ENCODE measurements at regions not wholly inside any gene's neighbourhood (a gene's known extent, or its start where the extent isn't known, plus 50 kb on each side); places are given as distances from the start of the nearest gene placed in this dataset.

DNA sequence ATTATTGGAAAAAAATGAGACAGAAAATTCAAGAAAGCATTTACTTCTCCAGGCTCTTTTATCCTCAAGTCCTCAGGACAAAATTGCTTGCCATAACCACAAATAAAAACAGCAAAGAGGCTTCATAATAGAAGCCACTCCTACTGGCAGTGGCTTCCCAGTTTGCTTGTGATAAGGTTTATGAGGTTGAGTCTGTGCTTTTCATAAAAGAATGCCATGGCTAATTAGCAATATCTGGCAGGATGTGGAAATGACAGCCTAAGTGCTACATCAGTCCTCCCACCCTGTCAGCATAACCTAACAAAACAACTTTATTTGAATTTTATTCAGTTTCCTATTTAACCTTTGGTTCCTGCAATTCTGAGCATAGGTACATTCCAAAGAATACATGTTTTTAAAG lies 80.9 kb upstream of the HTR1E start:
- TF ChIP-seq ETV6 (CRISPR knock-in tag; conservative IDR thresholded peaks at IDR 0.05): no peak
- no peak for TF ChIP-seq POLR2AphosphoS5 (IDR thresholded peaks at IDR 0.05; ENCODE audit: low read depth, low read length)
- TF ChIP-seq, protein P1, sequence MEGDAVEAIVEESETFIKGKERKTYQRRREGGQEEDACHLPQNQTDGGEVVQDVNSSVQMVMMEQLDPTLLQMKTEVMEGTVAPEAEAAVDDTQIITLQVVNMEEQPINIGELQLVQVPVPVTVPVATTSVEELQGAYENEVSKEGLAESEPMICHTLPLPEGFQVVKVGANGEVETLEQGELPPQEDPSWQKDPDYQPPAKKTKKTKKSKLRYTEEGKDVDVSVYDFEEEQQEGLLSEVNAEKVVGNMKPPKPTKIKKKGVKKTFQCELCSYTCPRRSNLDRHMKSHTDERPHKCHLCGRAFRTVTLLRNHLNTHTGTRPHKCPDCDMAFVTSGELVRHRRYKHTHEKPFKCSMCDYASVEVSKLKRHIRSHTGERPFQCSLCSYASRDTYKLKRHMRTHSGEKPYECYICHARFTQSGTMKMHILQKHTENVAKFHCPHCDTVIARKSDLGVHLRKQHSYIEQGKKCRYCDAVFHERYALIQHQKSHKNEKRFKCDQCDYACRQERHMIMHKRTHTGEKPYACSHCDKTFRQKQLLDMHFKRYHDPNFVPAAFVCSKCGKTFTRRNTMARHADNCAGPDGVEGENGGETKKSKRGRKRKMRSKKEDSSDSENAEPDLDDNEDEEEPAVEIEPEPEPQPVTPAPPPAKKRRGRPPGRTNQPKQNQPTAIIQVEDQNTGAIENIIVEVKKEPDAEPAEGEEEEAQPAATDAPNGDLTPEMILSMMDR (CRISPR knock-in tag; IDR thresholded peaks at IDR 0.05): no peak
- TF ChIP-seq FOXJ3 (CRISPR knock-in tag; IDR thresholded peaks at IDR 0.05; ENCODE audit: borderline replicate concordance): no peak
- no peak for TF ChIP-seq HOXA7 (CRISPR knock-in tag; IDR thresholded peaks at IDR 0.05)
- TF ChIP-seq CHD4 (IDR thresholded peaks at IDR 0.05; ENCODE audit: borderline replicate concordance, low read length): no peak
- TF ChIP-seq TBL1XR1 (IDR thresholded peaks at IDR 0.05; ENCODE audit: borderline replicate concordance, low read length, partially characterized antibody): no peak
- no peak for TF ChIP-seq TARDBP (CRISPR knock-in tag; IDR thresholded peaks at IDR 0.05)
- no peak for TF ChIP-seq MAZ (IDR thresholded peaks at IDR 0.05; ENCODE audit: borderline replicate concordance, low read depth, low read length)
- no peak for TF ChIP-seq MAZ (CRISPR knock-in tag; IDR thresholded peaks at IDR 0.05; ENCODE audit: low read depth)
- no peak for TF ChIP-seq ZNF549 (CRISPR knock-in tag; IDR thresholded peaks at IDR 0.05)
- TF ChIP-seq RBFOX2 (IDR thresholded peaks at IDR 0.05; ENCODE audit: low read depth, low read length): no peak
- no peak for TF ChIP-seq SIN3B (IDR thresholded peaks at IDR 0.05; ENCODE audit: low read length)
- TF ChIP-seq IRF9 (CRISPR knock-in tag; IDR thresholded peaks at IDR 0.05; ENCODE audit: borderline replicate concordance): no peak
- TF ChIP-seq ZNF121 (CRISPR knock-in tag; IDR thresholded peaks at IDR 0.05): no peak
